22Rv1 (cell line): ENCODE measurements at regions not wholly inside any gene's neighbourhood (a gene's known extent, or its start where the extent isn't known, plus 50 kb on each side); places are given as distances from the start of the nearest gene placed in this dataset.

Experiments
- ZFX ChIP-seq: fragments of 450-650 bp; IDR thresholded peaks from 2 replicates; pipeline ENCODE4 v1.6.1; 2017; ENCODE audit warnings: antibody characterized with exemption, borderline replicate concordance
- TF ChIP-seq, protein P1 (sequence below): fragments of 450-650 bp; IDR thresholded peaks from 2 replicates; pipeline ENCODE4 v1.5.1; 2017; ENCODE audit warnings: mild to moderate bottlenecking

DNA sequence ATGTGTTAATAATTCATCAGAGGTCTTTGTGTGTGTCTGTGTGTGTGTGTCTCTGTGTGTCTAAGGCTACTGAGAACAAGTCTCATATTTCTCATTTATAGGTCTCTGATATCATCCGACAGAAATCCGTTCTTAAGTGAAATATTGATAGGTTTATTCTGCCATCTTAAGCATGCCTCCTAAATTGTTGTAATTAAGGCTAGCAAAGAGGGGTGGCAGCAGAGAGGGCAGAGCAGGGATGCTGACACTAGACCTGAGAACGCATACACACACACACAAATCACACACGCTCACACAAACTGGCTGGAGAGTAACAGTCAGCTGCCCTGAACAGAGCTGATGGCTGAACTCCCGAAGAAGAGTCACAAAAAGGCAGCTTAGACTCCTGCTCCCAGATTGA, 84.9 kb upstream of the LRFN2 start:
- TF ChIP-seq, protein P1, sequence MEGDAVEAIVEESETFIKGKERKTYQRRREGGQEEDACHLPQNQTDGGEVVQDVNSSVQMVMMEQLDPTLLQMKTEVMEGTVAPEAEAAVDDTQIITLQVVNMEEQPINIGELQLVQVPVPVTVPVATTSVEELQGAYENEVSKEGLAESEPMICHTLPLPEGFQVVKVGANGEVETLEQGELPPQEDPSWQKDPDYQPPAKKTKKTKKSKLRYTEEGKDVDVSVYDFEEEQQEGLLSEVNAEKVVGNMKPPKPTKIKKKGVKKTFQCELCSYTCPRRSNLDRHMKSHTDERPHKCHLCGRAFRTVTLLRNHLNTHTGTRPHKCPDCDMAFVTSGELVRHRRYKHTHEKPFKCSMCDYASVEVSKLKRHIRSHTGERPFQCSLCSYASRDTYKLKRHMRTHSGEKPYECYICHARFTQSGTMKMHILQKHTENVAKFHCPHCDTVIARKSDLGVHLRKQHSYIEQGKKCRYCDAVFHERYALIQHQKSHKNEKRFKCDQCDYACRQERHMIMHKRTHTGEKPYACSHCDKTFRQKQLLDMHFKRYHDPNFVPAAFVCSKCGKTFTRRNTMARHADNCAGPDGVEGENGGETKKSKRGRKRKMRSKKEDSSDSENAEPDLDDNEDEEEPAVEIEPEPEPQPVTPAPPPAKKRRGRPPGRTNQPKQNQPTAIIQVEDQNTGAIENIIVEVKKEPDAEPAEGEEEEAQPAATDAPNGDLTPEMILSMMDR, result no peak
- no peak for TF ChIP-seq ZFX
